Neural progenitor cell (in vitro differentiated cells): ENCODE measurements at regions not wholly inside any gene's neighbourhood (a gene's known extent, or its start where the extent isn't known, plus 50 kb on each side); places are given as distances from the start of the nearest gene placed in this dataset.

Experiments used
- CTCF ChIP-seq: fragments of 200-600 bp; sonication (generic); IDR thresholded peaks from 2 replicates; pipeline ENCODE4 v1.5.1; 2017; ENCODE audit warnings: antibody characterized with exemption, mild to moderate bottlenecking
- EZH2 ChIP-seq: fragments of 200-600 bp; sonication (generic); IDR thresholded peaks from 2 replicates; pipeline ENCODE4 v1.6.1; 2017; ENCODE audit warnings: antibody characterized with exemption, mild to moderate bottlenecking, moderate library complexity
- EZH2phosphoT487 ChIP-seq: fragments of 200-600 bp; sonication (generic); IDR thresholded peaks from 2 replicates; pipeline ENCODE4 v1.6.1; 2017; ENCODE audit warnings: antibody characterized with exemption

DNA sequence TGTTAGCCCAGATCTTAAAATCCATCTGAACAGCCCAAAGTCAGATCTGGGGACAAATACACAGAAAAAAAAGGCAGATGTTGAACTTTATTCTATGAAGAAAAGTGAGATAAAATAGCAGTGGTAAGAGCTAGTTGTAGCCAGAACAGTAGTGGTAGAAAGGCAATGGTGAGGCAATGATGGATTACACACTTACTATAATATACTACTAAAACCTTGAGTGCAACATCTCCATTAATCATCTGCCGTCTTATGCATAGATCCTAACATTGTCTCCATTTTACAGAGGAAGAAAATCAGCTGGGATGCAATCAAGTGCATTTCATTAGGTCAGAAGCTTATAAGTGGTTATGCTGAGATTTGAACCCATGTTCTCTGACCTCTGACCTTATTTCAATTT, 699.6 kb downstream of the CDH11 start:
- no peak for TF ChIP-seq EZH2phosphoT487
- no peak for TF ChIP-seq CTCF
- no peak for TF ChIP-seq EZH2
